ENCODE measurements at regions not wholly inside any gene's neighbourhood (a gene's known extent, or its start where the extent isn't known, plus 50 kb on each side); places are given as distances from the start of the nearest gene placed in this dataset.

DNA sequence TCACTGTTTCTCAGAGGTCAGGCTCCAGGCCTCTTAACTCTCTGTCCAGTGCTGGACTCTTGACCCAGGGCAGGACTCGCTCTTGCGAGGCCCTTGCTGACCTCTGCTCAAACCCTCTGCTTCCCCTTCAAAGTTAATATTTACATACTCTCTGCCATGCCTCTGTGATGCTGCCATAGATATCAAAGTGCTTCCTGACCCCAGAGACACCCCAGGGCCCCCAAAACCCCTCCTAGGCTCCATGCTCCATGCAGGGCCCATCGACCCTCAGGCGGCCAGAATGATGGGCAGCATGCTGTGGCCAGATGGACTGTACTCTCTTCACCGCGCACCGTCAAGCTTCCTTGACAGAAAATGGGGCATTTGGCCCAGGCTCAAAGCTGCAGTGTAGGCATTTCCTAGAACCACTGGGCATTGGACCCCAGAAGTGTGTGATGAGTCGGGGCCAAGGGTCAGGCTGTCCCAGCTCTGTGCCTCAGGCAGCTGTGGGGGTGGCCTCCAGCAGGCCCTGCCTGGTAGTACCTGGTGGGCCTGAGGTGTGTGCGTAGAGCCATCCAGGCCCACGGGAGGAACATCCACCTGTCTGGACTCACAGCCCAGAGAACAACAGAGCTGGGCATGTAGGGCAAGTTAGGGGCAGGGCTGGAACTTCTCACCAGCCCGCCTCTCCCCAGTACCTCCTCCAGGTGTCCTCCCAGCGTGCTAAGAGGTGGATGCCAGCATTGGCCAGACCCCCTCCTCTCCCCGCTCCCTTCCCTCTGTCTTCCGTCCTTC, 142.8 kb downstream of the VEGFA start:
- FAIRE-seq (no peak), DNase-seq (ENCODE audit: low read depth, low spot score) (no peak), ATAC-seq (peak; percentile 22)
- RAD21 ChIA-PET (ENCODE audit: unreplicated experiment) = interaction anchor here (1.0 to 1.6 kb wide), 3 partner anchors 11 to 167 kb away, joined by 4 to 5 read pairs (median 4); no protein-coding TSS in a partner anchor
- POLR2A ChIA-PET = interaction anchor here (1.0 kb wide), 1 partner anchor 136 kb away, joined by 3 read pairs; no protein-coding TSS in a partner anchor
- CTCF ChIA-PET = interaction anchor here (1.1 kb wide), 2 partner anchors 40 to 92 kb away, joined by 3 to 4 read pairs; no protein-coding TSS in a partner anchor
- no peaks in the 10 kb centered on the region; a peak in 1 of 4 replicates for H3K27me3 ChIP-seq (replicated peaks in 1 of 2; ENCODE audit: control insufficient read depth in 2 of 2, insufficient read depth in 2 of 2, low read length in 1 of 2)
- no peak overlapping the region for H3K4me3 ChIP-seq
- no peaks in the 10 kb centered on the region for H4K20me1 ChIP-seq (ENCODE audit: control insufficient read depth, insufficient read depth)
- TF ChIP-seq MEF2A (IDR thresholded peaks at IDR 0.05; ENCODE audit: insufficient read depth, low read depth, low read length) (no peak), CBX3 (IDR thresholded peaks at IDR 0.05; ENCODE audit: borderline replicate concordance, low read depth) (no peak), WRNIP1 (IDR thresholded peaks at IDR 0.05; ENCODE audit: borderline replicate concordance, low read depth, low read length) (no peak), ASH2L (IDR thresholded peaks at IDR 0.05; ENCODE audit: borderline replicate concordance, low read depth) (no peak), SUPT20H (IDR thresholded peaks at IDR 0.05; ENCODE audit: borderline replicate concordance, control insufficient read depth, low read depth, low read length) (no peak), CREB1 (IDR thresholded peaks at IDR 0.05; ENCODE audit: low read depth) (no peak), IKZF2 (IDR thresholded peaks at IDR 0.05) (no peak), HDAC6 (IDR thresholded peaks at IDR 0.05; ENCODE audit: unreplicated experiment) (no peak), BACH1 (IDR thresholded peaks at IDR 0.05; ENCODE audit: borderline replicate concordance) (no peak), CBFB (IDR thresholded peaks at IDR 0.05; ENCODE audit: low read depth) (no peak)
- TF ChIP-seq, protein P1, sequence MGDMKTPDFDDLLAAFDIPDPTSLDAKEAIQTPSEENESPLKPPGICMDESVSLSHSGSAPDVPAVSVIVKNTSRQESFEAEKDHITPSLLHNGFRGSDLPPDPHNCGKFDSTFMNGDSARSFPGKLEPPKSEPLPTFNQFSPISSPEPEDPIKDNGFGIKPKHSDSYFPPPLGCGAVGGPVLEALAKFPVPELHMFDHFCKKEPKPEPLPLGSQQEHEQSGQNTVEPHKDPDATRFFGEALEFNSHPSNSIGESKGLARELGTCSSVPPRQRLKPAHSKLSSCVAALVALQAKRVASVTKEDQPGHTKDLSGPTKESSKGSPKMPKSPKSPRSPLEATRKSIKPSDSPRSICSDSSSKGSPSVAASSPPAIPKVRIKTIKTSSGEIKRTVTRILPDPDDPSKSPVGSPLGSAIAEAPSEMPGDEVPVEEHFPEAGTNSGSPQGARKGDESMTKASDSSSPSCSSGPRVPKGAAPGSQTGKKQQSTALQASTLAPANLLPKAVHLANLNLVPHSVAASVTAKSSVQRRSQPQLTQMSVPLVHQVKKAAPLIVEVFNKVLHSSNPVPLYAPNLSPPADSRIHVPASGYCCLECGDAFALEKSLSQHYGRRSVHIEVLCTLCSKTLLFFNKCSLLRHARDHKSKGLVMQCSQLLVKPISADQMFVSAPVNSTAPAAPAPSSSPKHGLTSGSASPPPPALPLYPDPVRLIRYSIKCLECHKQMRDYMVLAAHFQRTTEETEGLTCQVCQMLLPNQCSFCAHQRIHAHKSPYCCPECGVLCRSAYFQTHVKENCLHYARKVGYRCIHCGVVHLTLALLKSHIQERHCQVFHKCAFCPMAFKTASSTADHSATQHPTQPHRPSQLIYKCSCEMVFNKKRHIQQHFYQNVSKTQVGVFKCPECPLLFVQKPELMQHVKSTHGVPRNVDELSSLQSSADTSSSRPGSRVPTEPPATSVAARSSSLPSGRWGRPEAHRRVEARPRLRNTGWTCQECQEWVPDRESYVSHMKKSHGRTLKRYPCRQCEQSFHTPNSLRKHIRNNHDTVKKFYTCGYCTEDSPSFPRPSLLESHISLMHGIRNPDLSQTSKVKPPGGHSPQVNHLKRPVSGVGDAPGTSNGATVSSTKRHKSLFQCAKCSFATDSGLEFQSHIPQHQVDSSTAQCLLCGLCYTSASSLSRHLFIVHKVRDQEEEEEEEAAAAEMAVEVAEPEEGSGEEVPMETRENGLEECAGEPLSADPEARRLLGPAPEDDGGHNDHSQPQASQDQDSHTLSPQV (IDR thresholded peaks at IDR 0.05) = no peak
- TF ChIP-seq, protein P2, sequence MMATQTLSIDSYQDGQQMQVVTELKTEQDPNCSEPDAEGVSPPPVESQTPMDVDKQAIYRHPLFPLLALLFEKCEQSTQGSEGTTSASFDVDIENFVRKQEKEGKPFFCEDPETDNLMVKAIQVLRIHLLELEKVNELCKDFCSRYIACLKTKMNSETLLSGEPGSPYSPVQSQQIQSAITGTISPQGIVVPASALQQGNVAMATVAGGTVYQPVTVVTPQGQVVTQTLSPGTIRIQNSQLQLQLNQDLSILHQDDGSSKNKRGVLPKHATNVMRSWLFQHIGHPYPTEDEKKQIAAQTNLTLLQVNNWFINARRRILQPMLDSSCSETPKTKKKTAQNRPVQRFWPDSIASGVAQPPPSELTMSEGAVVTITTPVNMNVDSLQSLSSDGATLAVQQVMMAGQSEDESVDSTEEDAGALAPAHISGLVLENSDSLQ (IDR thresholded peaks at IDR 0.05) = no peak
- TF ChIP-seq, protein P3, sequence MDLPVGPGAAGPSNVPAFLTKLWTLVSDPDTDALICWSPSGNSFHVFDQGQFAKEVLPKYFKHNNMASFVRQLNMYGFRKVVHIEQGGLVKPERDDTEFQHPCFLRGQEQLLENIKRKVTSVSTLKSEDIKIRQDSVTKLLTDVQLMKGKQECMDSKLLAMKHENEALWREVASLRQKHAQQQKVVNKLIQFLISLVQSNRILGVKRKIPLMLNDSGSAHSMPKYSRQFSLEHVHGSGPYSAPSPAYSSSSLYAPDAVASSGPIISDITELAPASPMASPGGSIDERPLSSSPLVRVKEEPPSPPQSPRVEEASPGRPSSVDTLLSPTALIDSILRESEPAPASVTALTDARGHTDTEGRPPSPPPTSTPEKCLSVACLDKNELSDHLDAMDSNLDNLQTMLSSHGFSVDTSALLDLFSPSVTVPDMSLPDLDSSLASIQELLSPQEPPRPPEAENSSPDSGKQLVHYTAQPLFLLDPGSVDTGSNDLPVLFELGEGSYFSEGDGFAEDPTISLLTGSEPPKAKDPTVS (IDR thresholded peaks at IDR 0.05; ENCODE audit: low read depth, low read length) = no peak
- TF ChIP-seq, protein P4, sequence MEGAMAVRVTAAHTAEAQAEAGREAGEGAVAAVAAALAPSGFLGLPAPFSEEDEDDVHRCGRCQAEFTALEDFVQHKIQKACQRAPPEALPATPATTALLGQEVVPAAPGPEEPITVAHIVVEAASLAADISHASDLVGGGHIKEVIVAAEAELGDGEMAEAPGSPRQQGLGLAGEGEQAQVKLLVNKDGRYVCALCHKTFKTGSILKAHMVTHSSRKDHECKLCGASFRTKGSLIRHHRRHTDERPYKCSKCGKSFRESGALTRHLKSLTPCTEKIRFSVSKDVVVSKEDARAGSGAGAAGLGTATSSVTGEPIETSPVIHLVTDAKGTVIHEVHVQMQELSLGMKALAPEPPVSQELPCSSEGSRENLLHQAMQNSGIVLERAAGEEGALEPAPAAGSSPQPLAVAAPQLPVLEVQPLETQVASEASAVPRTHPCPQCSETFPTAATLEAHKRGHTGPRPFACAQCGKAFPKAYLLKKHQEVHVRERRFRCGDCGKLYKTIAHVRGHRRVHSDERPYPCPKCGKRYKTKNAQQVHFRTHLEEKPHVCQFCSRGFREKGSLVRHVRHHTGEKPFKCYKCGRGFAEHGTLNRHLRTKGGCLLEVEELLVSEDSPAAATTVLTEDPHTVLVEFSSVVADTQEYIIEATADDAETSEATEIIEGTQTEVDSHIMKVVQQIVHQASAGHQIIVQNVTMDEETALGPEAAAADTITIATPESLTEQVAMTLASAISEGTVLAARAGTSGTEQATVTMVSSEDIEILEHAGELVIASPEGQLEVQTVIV (IDR thresholded peaks at IDR 0.05; ENCODE audit: borderline replicate concordance, partially characterized antibody) = no peak
- SMC1A ChIA-PET (ENCODE audit: uncharacterized antibody, unreplicated experiment) = interaction anchor here (0.6 to 1.9 kb wide), 7 partner anchors 11 to 28 kb away, joined by 3 to 6 read pairs (median 4); no protein-coding TSS in a partner anchor
- WGBS (ENCODE audit: insufficient coverage, insufficient replicate concordance, low lambda C conversion rate, missing lambda C conversion rate) = 40% methylated on average over 14 of the region's 14 CpGs
- BruUV-seq (replicated peaks) = no TSS peak
- H3K9me3 ChIP-seq (replicated peaks; ENCODE audit: control insufficient read depth, insufficient read depth, low read length) = no peaks in the 10 kb centered on the region
- no peak overlapping the region for H3K9ac ChIP-seq (ENCODE audit: control insufficient read depth, insufficient read depth, low read length)
- H3K36me3 ChIP-seq (ENCODE audit: control insufficient read depth in 2 of 2, insufficient read depth in 2 of 2, low read length in 1 of 2) = no peaks in the 10 kb centered on the region
- no peaks in the 10 kb centered on the region for H3K4me1 ChIP-seq (ENCODE audit: control insufficient read depth, insufficient read depth, low read length)
- no peak overlapping the region for H3K4me2 ChIP-seq (ENCODE audit: control insufficient read depth, insufficient read depth)
- in situ Hi-C loops (cut with MboI) = no loop called here
- no peak overlapping the region for H2AFZ ChIP-seq (ENCODE audit: control insufficient read depth, low read depth, low read length)
- intact Hi-C loops (cut with micrococcal nuclease; ENCODE audit: unreplicated experiment) = no loop called here
- no peak overlapping the region for H3K27ac ChIP-seq (ENCODE audit: control insufficient read depth, insufficient read depth)
- no peaks in the 10 kb centered on the region for H3K79me2 ChIP-seq (ENCODE audit: control insufficient read depth, insufficient read depth, low read length)
